Stomach (tissue), 8 donors: ENCODE measurements at regions not wholly inside any gene's neighbourhood (a gene's known extent, or its start where the extent isn't known, plus 50 kb on each side); places are given as distances from the start of the nearest gene placed in this dataset.

Experiments used
- DNase-seq, 2 donors: peaks; one replicate each; pipeline versions ENCODE4 v3.0.0 to v3.0.0-alpha.2; 2013 to 2019
- H3K27ac ChIP-seq, 5 donors: fragments of 200-600 bp in 4 of 5; sonication (generic) in 4 of 5; one replicate each; pipeline ENCODE4 v1.5.1; 2013 to 2019; ENCODE audit warnings: mild to moderate bottlenecking in 1 of 5, moderate library complexity in 1 of 5
- H3K27me3 ChIP-seq, 3 donors: fragments of 200-600 bp; sonication (generic); one replicate each; pipeline ENCODE4 v1.5.1; 2017 to 2019; ENCODE audit warnings: mixed run types in 1 of 3
- H3K36me3 ChIP-seq, 4 donors: fragments of 200-600 bp; sonication (generic); 1 replicate in 3 of 4; 2 replicates in 1 of 4; pipeline ENCODE4 v1.5.1; 2016 to 2019
- H3K4me1 ChIP-seq, 4 donors: fragments of 200-600 bp; sonication (generic); one replicate each; pipeline ENCODE4 v1.5.1; 2016 to 2019
- H3K4me3 ChIP-seq, 4 donors: fragments of 200-600 bp; sonication (generic) in 3 of 4; one replicate each; pipeline ENCODE4 v1.5.1; 2016 to 2019; ENCODE audit warnings: mild to moderate bottlenecking in 1 of 4
- H3K9me3 ChIP-seq, 4 donors: fragments of 200-600 bp; sonication (generic); one replicate each; pipeline ENCODE4 v1.5.1; 2016 to 2019
- EP300 ChIP-seq: sonication (generic); formaldehyde crosslinking; IDR thresholded peaks from one replicate; pipeline ENCODE4 v1.6.1; 2017; ENCODE audit warnings: antibody characterized with exemption
- POLR2A ChIP-seq, 4 donors: fragments of 450-650 bp; IDR thresholded peaks; one replicate each; pipeline ENCODE4 v1.6.1; 2016; ENCODE audit warnings: antibody characterized with exemption in 4 of 4, control low read depth in 2 of 4, mild to moderate bottlenecking in 1 of 4, moderate library complexity in 1 of 4
- POLR2AphosphoS5 ChIP-seq, 3 donors: sonication (generic); formaldehyde crosslinking; IDR thresholded peaks; one replicate each; pipeline ENCODE4 v1.6.1; 2016; ENCODE audit warnings: antibody characterized with exemption in 3 of 3
- WGBS, 5 donors: extraction: QIAGEN DNeasy Blood & Tissue Kit in 3 of 5; methylation state at CpG; one replicate each; pipeline versions ENCODE4 v1.1.5 to v1.1.7; 2013 to 2018; 5-methylcytosine and 5-hydroxymethylcytosine counted together
- intact Hi-C: fragments of 100-400 bp; cut with DNase I; formaldehyde crosslinking; loops from one replicate; pipeline ENCODE4 v1.15.1; 2023; ENCODE audit warnings: low total_unique reads
- TF ChIP-seq, protein P1 (sequence below), 7 experiments: fragments of 450-650 bp in 4 of 7; fragments of 200-600 bp in 3 of 7; sonication (generic) in 3 of 7; IDR thresholded peaks; one replicate each; pipeline ENCODE4 v1.5.1; 2016 to 2019; ENCODE audit warnings: antibody characterized with exemption in 7 of 7, control low read depth in 2 of 7, mild to moderate bottlenecking in 1 of 7
- donor health status: healthy with polysubstance abuse.
- donor health status: Bipolar disorder and iron deficiency.
- donor health status: healthy.

DNA sequence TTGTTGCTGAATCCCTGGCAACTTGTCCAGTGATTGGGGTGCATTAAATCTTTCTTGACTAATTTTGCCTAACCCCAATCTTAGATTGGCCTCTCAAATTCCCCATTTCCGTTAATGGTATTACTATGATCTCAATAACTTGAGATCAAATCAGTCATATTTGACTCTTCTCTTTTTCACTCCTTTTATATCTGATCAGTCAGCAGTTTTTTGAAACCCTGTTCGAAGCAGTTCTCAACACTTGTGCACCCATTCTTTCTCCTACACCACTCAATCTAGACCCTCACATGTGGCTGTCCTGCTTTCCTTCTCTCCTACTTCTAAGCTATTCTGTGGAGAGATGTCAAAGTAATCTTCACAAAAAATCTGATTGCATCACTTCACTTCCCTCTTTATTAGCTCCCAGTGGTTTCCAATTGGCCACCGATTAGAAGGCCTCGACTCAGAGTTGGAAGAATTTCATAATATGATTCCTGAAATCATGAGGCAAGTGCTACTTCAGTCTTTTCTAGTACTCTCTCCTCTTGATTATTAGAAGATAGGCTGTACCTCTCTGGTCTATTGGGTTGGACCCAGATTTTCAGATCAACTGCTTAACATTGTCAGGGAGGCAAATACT lies 128.9 kb downstream of the ZNF365 start:
- intact Hi-C loops = no loop called here
- H3K27ac ChIP-seq = no peak overlapping the region
- H3K36me3 ChIP-seq = no peaks in the 10 kb centered on the region
- 78 to 87% (median 79%) methylated on average over 4 of the region's 4 CpGs for WGBS, 5 donors
- no peak for DNase-seq
- no peaks in the 10 kb centered on the region for H3K9me3 ChIP-seq
- TF ChIP-seq POLR2AphosphoS5 (IDR thresholded peaks at IDR 0.05) = no peak
- TF ChIP-seq, protein P1, sequence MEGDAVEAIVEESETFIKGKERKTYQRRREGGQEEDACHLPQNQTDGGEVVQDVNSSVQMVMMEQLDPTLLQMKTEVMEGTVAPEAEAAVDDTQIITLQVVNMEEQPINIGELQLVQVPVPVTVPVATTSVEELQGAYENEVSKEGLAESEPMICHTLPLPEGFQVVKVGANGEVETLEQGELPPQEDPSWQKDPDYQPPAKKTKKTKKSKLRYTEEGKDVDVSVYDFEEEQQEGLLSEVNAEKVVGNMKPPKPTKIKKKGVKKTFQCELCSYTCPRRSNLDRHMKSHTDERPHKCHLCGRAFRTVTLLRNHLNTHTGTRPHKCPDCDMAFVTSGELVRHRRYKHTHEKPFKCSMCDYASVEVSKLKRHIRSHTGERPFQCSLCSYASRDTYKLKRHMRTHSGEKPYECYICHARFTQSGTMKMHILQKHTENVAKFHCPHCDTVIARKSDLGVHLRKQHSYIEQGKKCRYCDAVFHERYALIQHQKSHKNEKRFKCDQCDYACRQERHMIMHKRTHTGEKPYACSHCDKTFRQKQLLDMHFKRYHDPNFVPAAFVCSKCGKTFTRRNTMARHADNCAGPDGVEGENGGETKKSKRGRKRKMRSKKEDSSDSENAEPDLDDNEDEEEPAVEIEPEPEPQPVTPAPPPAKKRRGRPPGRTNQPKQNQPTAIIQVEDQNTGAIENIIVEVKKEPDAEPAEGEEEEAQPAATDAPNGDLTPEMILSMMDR (IDR thresholded peaks at IDR 0.05) = no peak
- no peak for TF ChIP-seq EP300
- no peak for TF ChIP-seq POLR2A (IDR thresholded peaks at IDR 0.05)
- no peak overlapping the region for H3K4me3 ChIP-seq
- no peaks in the 10 kb centered on the region for H3K4me1 ChIP-seq
- H3K27me3 ChIP-seq = peaks cover 0 to 5% (median 0%) of the 10 kb centered on the region in 3 donors

DNA sequence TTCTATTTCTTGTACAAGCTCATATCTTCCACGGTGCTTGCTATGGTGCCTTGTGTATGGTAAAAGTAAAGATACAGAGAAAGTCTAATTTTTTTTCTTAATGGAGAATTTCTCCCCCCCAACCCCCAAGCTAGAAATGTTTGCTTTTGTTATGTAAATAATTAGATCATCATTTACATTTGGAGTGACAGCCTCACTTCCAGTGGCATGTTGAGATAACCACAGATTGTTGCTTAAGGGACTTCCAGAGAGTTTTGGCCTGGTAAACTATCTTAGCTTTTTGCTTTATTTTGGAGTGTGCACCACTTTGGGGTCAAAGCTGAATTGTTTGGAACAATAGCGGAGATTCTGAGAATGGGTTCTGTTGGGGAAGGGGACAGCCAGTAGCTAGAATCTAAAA lies 129.7 kb downstream of the ZNF365 start:
- Histone ChIP-seq H3K27ac (no peak overlapping the region), H3K4me1 (no peaks in the 10 kb centered on the region), H3K4me3 (no peak overlapping the region), H3K9me3 (no peaks in the 10 kb centered on the region), H3K27me3 (no peaks in the 10 kb centered on the region), H3K36me3 (no peaks in the 10 kb centered on the region)
- TF ChIP-seq POLR2A (IDR thresholded peaks at IDR 0.05) (no peak), EP300 (no peak), POLR2AphosphoS5 (IDR thresholded peaks at IDR 0.05) (no peak)
- TF ChIP-seq, protein P1 (IDR thresholded peaks at IDR 0.05) = no peak
- intact Hi-C loops = no loop called here
- no peak for DNase-seq
- 51 to 62% (median 56%) methylated on average over 2 of the region's 2 CpGs for WGBS, 5 donors

- Histone ChIP-seq H3K9me3 (no peaks in the 10 kb centered on the region), H3K36me3 (no peaks in the 10 kb centered on the region), H3K4me3 (no peak overlapping the region), H3K27ac (no peak overlapping the region), H3K4me1 (no peaks in the 10 kb centered on the region), H3K27me3 (no peaks in the 10 kb centered on the region)
- intact Hi-C loops = no loop called here
- TF ChIP-seq, protein P1 (IDR thresholded peaks at IDR 0.05) = no peak
- TF ChIP-seq EP300 = no peak
- no peak for DNase-seq
- WGBS, 5 donors = 55 to 82% (median 75%) methylated on average over 3 of the region's 3 CpGs
Measured at GRCh38 chr10:62506371-62506770, 132.2 kb downstream of the ZNF365 start.

- no peaks in the 10 kb centered on the region for H3K36me3 ChIP-seq
- 81 to 93% (median 86%) methylated on average over 3 of the region's 3 CpGs for WGBS, 5 donors
- intact Hi-C loops = no loop called here
- H3K4me1 ChIP-seq = no peaks in the 10 kb centered on the region
- no peak for DNase-seq
- H3K27me3 ChIP-seq = no peaks in the 10 kb centered on the region
- H3K27ac ChIP-seq = no peak overlapping the region
- no peaks in the 10 kb centered on the region for H3K9me3 ChIP-seq
- TF ChIP-seq POLR2A (IDR thresholded peaks at IDR 0.05) (no peak), EP300 (no peak), POLR2AphosphoS5 (IDR thresholded peaks at IDR 0.05) (no peak)
- TF ChIP-seq, protein P1 (IDR thresholded peaks at IDR 0.05) = no peak
- no peak overlapping the region for H3K4me3 ChIP-seq
Measured at GRCh38 chr10:62511238-62511637, 137.1 kb downstream of the ZNF365 start.
